ENCODE measurements at regions not wholly inside any gene's neighbourhood (a gene's known extent, or its start where the extent isn't known, plus 50 kb on each side); places are given as distances from the start of the nearest gene placed in this dataset.
A peak's percentile ranks its signal among the peaks of the same experiment; 100 is the strongest.

- TF ChIP-seq RCOR1 (IDR thresholded peaks at IDR 0.05; ENCODE audit: borderline replicate concordance in 1 of 2, low read depth in 2 of 2, low read length in 2 of 2) (0 out of 4 replicates have a peak, but pooled peaks of 1 of the 2 experiments have one; percentile 11), NFIC (IDR thresholded peaks at IDR 0.05) (no peak), ZNF436 (CRISPR knock-in tag; IDR thresholded peaks at IDR 0.05) (no peak), FOXP4 (CRISPR knock-in tag; IDR thresholded peaks at IDR 0.05; ENCODE audit: borderline replicate concordance) (no peak), SREBF1 (IDR thresholded peaks at IDR 0.05; ENCODE audit: borderline replicate concordance, low read depth, low read length) (no peak), HMBOX1 (IDR thresholded peaks at IDR 0.05) (peak; percentile 13; the same call in 1 of the 2 replicates), ERF (CRISPR knock-in tag; IDR thresholded peaks at IDR 0.05) (no peak), ARID3A (IDR thresholded peaks at IDR 0.05; ENCODE audit: borderline replicate concordance, low read depth, low read length) (0 out of 2 replicates have a peak, but pooled peaks have one; percentile 32), DACH1 (IDR thresholded peaks at IDR 0.05; ENCODE audit: partially characterized antibody) (peak; percentile 60), ATF3 (IDR thresholded peaks at IDR 0.05) (peak; percentile 72), ATF3 (CRISPR knock-in tag; conservative IDR thresholded peaks at IDR 0.05) (no peak), RNF219 (CRISPR knock-in tag; IDR thresholded peaks at IDR 0.05) (no peak), CBFB (CRISPR knock-in tag; IDR thresholded peaks at IDR 0.05) (no peak), ZNF311 (CRISPR knock-in tag; IDR thresholded peaks at IDR 0.05) (no peak), ZNF133 (CRISPR knock-in tag; IDR thresholded peaks at IDR 0.05) (no peak), SMARCE1 (IDR thresholded peaks at IDR 0.05) (peak; percentile 69), ILF3 (IDR thresholded peaks at IDR 0.05; ENCODE audit: borderline replicate concordance) (no peak), ZKSCAN3 (CRISPR knock-in tag; IDR thresholded peaks at IDR 0.05) (no peak), MYBL2 (IDR thresholded peaks at IDR 0.05; ENCODE audit: low read depth) (no peak), MYBL2 (CRISPR knock-in tag; IDR thresholded peaks at IDR 0.05; ENCODE audit: borderline replicate concordance) (no peak), TCF3 (CRISPR knock-in tag; IDR thresholded peaks at IDR 0.05) (no peak), FOSL1 (tag; conservative IDR thresholded peaks at IDR 0.05) (peak; percentile 89), KDM1A (IDR thresholded peaks at IDR 0.05) (0 out of 4 replicates have a peak, but pooled peaks of 1 of the 2 experiments have one; percentile 18)
These were observed 123.9 kb upstream of the PPP2R5A start (continued) for GRCh38 chr1:212161231-212161781.
